Mesenchymal stem cell (in vitro differentiated cells and primary cell): ENCODE measurements at regions not wholly inside any gene's neighbourhood (a gene's known extent, or its start where the extent isn't known, plus 50 kb on each side); places are given as distances from the start of the nearest gene placed in this dataset.

Experiments used
- DNase-seq: peaks from one replicate; pipeline ENCODE4 v3.0.0-alpha.2; 2013
- H2AFZ ChIP-seq: one replicate; pipeline ENCODE4 v1.6.1; 2013; ENCODE audit warnings: low read depth, mild to moderate bottlenecking, control low read depth, inconsistent platforms, low read length, moderate library complexity
- H2AK5ac ChIP-seq: 2 replicates; pipeline ENCODE4 v1.6.1; 2013; ENCODE audit warnings: low read length, moderate library complexity, mild to moderate bottlenecking, inconsistent platforms; ENCODE audit not compliant: severe bottlenecking
- H2BK120ac ChIP-seq: one replicate; pipeline ENCODE4 v1.6.1; 2013; ENCODE audit warnings: low read depth, mild to moderate bottlenecking, inconsistent platforms, low read length, moderate library complexity
- H2BK12ac ChIP-seq, 2 experiments: one replicate each; pipeline ENCODE4 v1.6.1; 2013; ENCODE audit warnings: inconsistent platforms in 2 of 2, low read length in 2 of 2, mild to moderate bottlenecking in 2 of 2, moderate library complexity in 2 of 2, control low read depth in 1 of 2
- H2BK15ac ChIP-seq: one replicate; pipeline ENCODE4 v1.6.1; 2013; ENCODE audit warnings: mild to moderate bottlenecking, low read depth, inconsistent platforms; ENCODE audit not compliant: poor library complexity, severe bottlenecking
- H2BK5ac ChIP-seq: 2 replicates; pipeline ENCODE4 v1.6.1; 2013; ENCODE audit warnings: low read depth, mild to moderate bottlenecking, low read length, control low read depth, inconsistent platforms; ENCODE audit not compliant: poor library complexity, severe bottlenecking
- H3K14ac ChIP-seq, 2 experiments: one replicate each; pipeline ENCODE4 v1.6.1; 2013; ENCODE audit warnings: inconsistent platforms in 2 of 2, low read length in 2 of 2, control low read depth in 1 of 2, mild to moderate bottlenecking in 1 of 2, moderate library complexity in 1 of 2
- H3K18ac ChIP-seq, 2 experiments: one replicate each; pipeline ENCODE4 v1.6.1; 2013; ENCODE audit warnings: inconsistent platforms in 2 of 2, low read length in 2 of 2, control low read depth in 1 of 2, low read depth in 1 of 2, mild to moderate bottlenecking in 1 of 2
- H3K23ac ChIP-seq, 2 experiments: one replicate each; pipeline ENCODE4 v1.6.1; 2013; ENCODE audit warnings: inconsistent platforms in 2 of 2, low read length in 2 of 2, mild to moderate bottlenecking in 2 of 2, moderate library complexity in 2 of 2, control low read depth in 1 of 2
- H3K27ac ChIP-seq: 2 replicates; pipeline ENCODE4 v1.5.1; 2013; ENCODE audit warnings: mild to moderate bottlenecking, moderate library complexity, low read length, control low read depth, inconsistent platforms; ENCODE audit not compliant: poor library complexity, severe bottlenecking
- H3K27me3 ChIP-seq, 2 experiments: 2 replicates each; pipeline versions ENCODE4 v1.6.1 to v1.7.0; 2013; ENCODE audit warnings: low read length in 2 of 2, mild to moderate bottlenecking in 2 of 2, moderate library complexity in 2 of 2, control low read depth in 1 of 2, inconsistent platforms in 1 of 2; ENCODE audit not compliant: control insufficient read depth in 1 of 2, insufficient read depth in 1 of 2
- H3K36me3 ChIP-seq, 2 experiments: 2 replicates each; pipeline versions ENCODE4 v1.6.1 to v1.7.0; 2013; ENCODE audit warnings: low read length in 2 of 2, control low read depth in 1 of 2, inconsistent platforms in 1 of 2, low read depth in 1 of 2, mild to moderate bottlenecking in 1 of 2; ENCODE audit not compliant: insufficient read depth in 2 of 2, control insufficient read depth in 1 of 2
- H3K4ac ChIP-seq, 2 experiments: one replicate each; pipeline ENCODE4 v1.6.1; 2013; ENCODE audit warnings: inconsistent platforms in 2 of 2, low read length in 2 of 2, mild to moderate bottlenecking in 2 of 2, moderate library complexity in 2 of 2, control low read depth in 1 of 2, low read depth in 1 of 2
- H3K4me1 ChIP-seq: 2 replicates; pipeline ENCODE4 v1.6.1; 2013; ENCODE audit warnings: low read depth, low read length, control low read depth; ENCODE audit not compliant: control insufficient read depth, insufficient read depth
- H3K4me2 ChIP-seq: 2 replicates; pipeline ENCODE4 v1.6.1; 2013; ENCODE audit warnings: low read length, mild to moderate bottlenecking, inconsistent platforms; ENCODE audit not compliant: poor library complexity, severe bottlenecking
- H3K4me3 ChIP-seq, 2 experiments: 2 replicates each; pipeline versions ENCODE4 v1.5.1 to v1.7.0; 2013; ENCODE audit warnings: low read length in 2 of 2, mild to moderate bottlenecking in 2 of 2, control low read depth in 1 of 2, low read depth in 1 of 2; ENCODE audit not compliant: insufficient read depth in 1 of 2
- H3K79me1 ChIP-seq: replicated peaks from 2 replicates; pipeline ENCODE4 v1.6.1; 2013; ENCODE audit warnings: mild to moderate bottlenecking, control low read depth, low read length, inconsistent platforms; ENCODE audit not compliant: poor library complexity, severe bottlenecking
- H3K9ac ChIP-seq: 2 replicates; pipeline ENCODE4 v1.7.0; 2013; ENCODE audit warnings: mild to moderate bottlenecking, low read length, moderate library complexity
- H3K9me3 ChIP-seq: 2 replicates; pipeline ENCODE4 v1.7.0; 2013; ENCODE audit warnings: mild to moderate bottlenecking, low read length; ENCODE audit not compliant: control insufficient read depth
- H4K8ac ChIP-seq: one replicate; pipeline ENCODE4 v1.6.1; 2013; ENCODE audit warnings: inconsistent platforms, mild to moderate bottlenecking, low read length, moderate library complexity
- H4K91ac ChIP-seq: one replicate; pipeline ENCODE4 v1.6.1; 2013; ENCODE audit warnings: mild to moderate bottlenecking, low read length, inconsistent platforms
- WGBS: methylation state at CpG from one replicate; pipeline ENCODE4 v1.1.7; 2013; ENCODE audit warnings: mixed read lengths; 5-methylcytosine and 5-hydroxymethylcytosine counted together

GRCh38 chr2:82055846-82056245 lies 1751.3 kb upstream of the LRRTM1 start:
- H3K9me3 ChIP-seq: no peaks in the 10 kb centered on the region
- H3K23ac ChIP-seq: no peak overlapping the region
- H3K4ac ChIP-seq: no peak overlapping the region
- H2BK15ac ChIP-seq: no peak overlapping the region
- WGBS: no CpG with 5 or more reads among the region's 4 CpGs
- H2BK5ac ChIP-seq: no peak overlapping the region
- no peaks in the 10 kb centered on the region for H3K4me1 ChIP-seq
- H2AFZ ChIP-seq: no peak overlapping the region
- H2BK12ac ChIP-seq: no peak overlapping the region
- no peak overlapping the region for H3K18ac ChIP-seq
- no peak overlapping the region for H3K9ac ChIP-seq
- H3K14ac ChIP-seq: no peak overlapping the region
- no peaks in the 10 kb centered on the region for H3K79me1 ChIP-seq
- H2AK5ac ChIP-seq: no peak overlapping the region
- H3K4me2 ChIP-seq: no peak overlapping the region
- H3K36me3 ChIP-seq: no peaks in the 10 kb centered on the region
- H3K27me3 ChIP-seq: no peaks in the 10 kb centered on the region
- no peak overlapping the region for H4K8ac ChIP-seq
- H3K27ac ChIP-seq: no peak overlapping the region
- DNase-seq: no peak
- H3K4me3 ChIP-seq: no peak overlapping the region
- no peak overlapping the region for H2BK120ac ChIP-seq
- no peak overlapping the region for H4K91ac ChIP-seq

GRCh38 chr2:82043867-82044266 lies 1739.3 kb upstream of the LRRTM1 start:
- Histone ChIP-seq H4K91ac (no peak overlapping the region), H2AK5ac (no peak overlapping the region), H3K4me1 (no peaks in the 10 kb centered on the region), H3K18ac (no peak overlapping the region), H2BK15ac (no peak overlapping the region), H3K9me3 (peaks cover 14% of the 10 kb centered on the region), H4K8ac (no peak overlapping the region), H3K79me1 (no peaks in the 10 kb centered on the region), H3K4ac (no peak overlapping the region), H3K4me2 (no peak overlapping the region), H3K9ac (no peak overlapping the region), H3K27ac (no peak overlapping the region), H3K27me3 (no peaks in the 10 kb centered on the region), H3K14ac (no peak overlapping the region), H3K36me3 (no peaks in the 10 kb centered on the region), H3K23ac (no peak overlapping the region), H2BK12ac (no peak overlapping the region), H2BK5ac (no peak overlapping the region), H2BK120ac (no peak overlapping the region), H2AFZ (no peak overlapping the region), H3K4me3 (no peak overlapping the region)
- 53% methylated on average over 2 of the region's 2 CpGs for WGBS
- no peak for DNase-seq

- Histone ChIP-seq H3K4ac (no peak overlapping the region), H3K9ac (no peak overlapping the region), H3K14ac (no peak overlapping the region), H2BK120ac (no peak overlapping the region), H2AFZ (no peak overlapping the region), H3K27ac (no peak overlapping the region), H2BK12ac (no peak overlapping the region), H3K9me3 (peaks cover 4% of the 10 kb centered on the region), H4K8ac (no peak overlapping the region), H3K27me3 (no peaks in the 10 kb centered on the region), H3K4me3 (no peak overlapping the region), H3K4me2 (no peak overlapping the region), H3K18ac (no peak overlapping the region), H2BK15ac (no peak overlapping the region), H3K4me1 (no peaks in the 10 kb centered on the region), H2BK5ac (no peak overlapping the region), H3K23ac (no peak overlapping the region), H4K91ac (no peak overlapping the region), H3K79me1 (no peaks in the 10 kb centered on the region), H2AK5ac (no peak overlapping the region), H3K36me3 (no peaks in the 10 kb centered on the region)
- no peak for DNase-seq
- 72% methylated on average over 5 of the region's 5 CpGs for WGBS
These were observed 1723.5 kb upstream of the LRRTM1 start for GRCh38 chr2:82027921-82028615.

- H3K36me3 ChIP-seq: no peaks in the 10 kb centered on the region
- H3K14ac ChIP-seq: no peak overlapping the region
- 66% methylated on average over 6 of the region's 6 CpGs for WGBS
- H3K4me2 ChIP-seq: no peak overlapping the region
- H3K4me1 ChIP-seq: no peaks in the 10 kb centered on the region
- H3K4ac ChIP-seq: no peak overlapping the region
- H4K91ac ChIP-seq: no peak overlapping the region
- no peak overlapping the region for H2AK5ac ChIP-seq
- no peaks in the 10 kb centered on the region for H3K9me3 ChIP-seq
- no peak overlapping the region for H4K8ac ChIP-seq
- H3K23ac ChIP-seq: no peak overlapping the region
- no peak overlapping the region for H2BK12ac ChIP-seq
- H3K9ac ChIP-seq: no peak overlapping the region
- H3K27me3 ChIP-seq: no peaks in the 10 kb centered on the region
- no peak overlapping the region for H3K18ac ChIP-seq
- DNase-seq: no peak
- H3K27ac ChIP-seq: no peak overlapping the region
- H3K4me3 ChIP-seq: no peak overlapping the region
- H3K79me1 ChIP-seq: no peaks in the 10 kb centered on the region
- no peak overlapping the region for H2BK5ac ChIP-seq
- H2AFZ ChIP-seq: no peak overlapping the region
- no peak overlapping the region for H2BK15ac ChIP-seq
- H2BK120ac ChIP-seq: no peak overlapping the region
These were observed 1719.2 kb upstream of the LRRTM1 start for GRCh38 chr2:82023710-82024109.
